ENCODE measurements at regions not wholly inside any gene's neighbourhood (a gene's known extent, or its start where the extent isn't known, plus 50 kb on each side); places are given as distances from the start of the nearest gene placed in this dataset.

- Mint-ChIP-seq H3K9me3 (ENCODE audit: low read depth) (peaks cover 30% of the 10 kb centered on the region), H3K4me1 (ENCODE audit: low read depth) (no peaks in the 10 kb centered on the region), H3K4me3 (ENCODE audit: unreplicated experiment) (no peak overlapping the region), H3K27ac (ENCODE audit: unreplicated experiment) (no peak overlapping the region), H3K36me3 (ENCODE audit: low read depth) (peaks cover 8% of the 10 kb centered on the region), H3K27me3 (ENCODE audit: low read depth) (no peaks in the 10 kb centered on the region)
- no peak for DNase-seq (ENCODE audit: low spot score)
- no peak for TF ChIP-seq CTCF (IDR thresholded peaks at IDR 0.05)
These were observed 110.0 kb upstream of the NAALADL2 start for GRCh38 chr3:174749143-174749542.

GRCh38 chr3:174755833-174756829, 103.0 kb upstream of the NAALADL2 start:
- no peak for DNase-seq (ENCODE audit: low spot score)
- H3K9me3 Mint-ChIP-seq (ENCODE audit: low read depth): peaks cover 6% of the 10 kb centered on the region
- no peak overlapping the region for H3K27ac Mint-ChIP-seq (ENCODE audit: unreplicated experiment)
- H3K4me1 Mint-ChIP-seq (ENCODE audit: low read depth): no peaks in the 10 kb centered on the region
- H3K4me3 Mint-ChIP-seq (ENCODE audit: unreplicated experiment): no peak overlapping the region
- H3K36me3 Mint-ChIP-seq (ENCODE audit: low read depth): peaks cover 1% of the 10 kb centered on the region
- no peak for TF ChIP-seq CTCF (IDR thresholded peaks at IDR 0.05)
- H3K27me3 Mint-ChIP-seq (ENCODE audit: low read depth): no peaks in the 10 kb centered on the region

- Mint-ChIP-seq H3K4me3 (ENCODE audit: unreplicated experiment) (no peak overlapping the region), H3K4me1 (ENCODE audit: low read depth) (no peaks in the 10 kb centered on the region), H3K27me3 (ENCODE audit: low read depth) (no peaks in the 10 kb centered on the region), H3K36me3 (ENCODE audit: low read depth) (peaks cover 1% of the 10 kb centered on the region), H3K27ac (ENCODE audit: unreplicated experiment) (no peak overlapping the region), H3K9me3 (ENCODE audit: low read depth) (peaks cover under 1% of the 10 kb centered on the region)
- DNase-seq (ENCODE audit: low spot score): no peak
- TF ChIP-seq CTCF (IDR thresholded peaks at IDR 0.05): no peak
These were observed 100.2 kb upstream of the NAALADL2 start for GRCh38 chr3:174758943-174759342.

- no peaks in the 10 kb centered on the region for H3K36me3 Mint-ChIP-seq (ENCODE audit: low read depth)
- H3K4me3 Mint-ChIP-seq (ENCODE audit: unreplicated experiment): no peak overlapping the region
- no peaks in the 10 kb centered on the region for H3K9me3 Mint-ChIP-seq (ENCODE audit: low read depth)
- TF ChIP-seq CTCF (IDR thresholded peaks at IDR 0.05): no peak
- DNase-seq (ENCODE audit: low spot score): no peak
- H3K27ac Mint-ChIP-seq (ENCODE audit: unreplicated experiment): no peak overlapping the region
- peaks cover 14% of the 10 kb centered on the region for H3K4me1 Mint-ChIP-seq (ENCODE audit: low read depth)
- no peaks in the 10 kb centered on the region for H3K27me3 Mint-ChIP-seq (ENCODE audit: low read depth)
These were observed 91.7 kb upstream of the NAALADL2 start for GRCh38 chr3:174767406-174767805.

- H3K27me3 Mint-ChIP-seq (ENCODE audit: low read depth): no peaks in the 10 kb centered on the region
- no peak for DNase-seq (ENCODE audit: low spot score)
- H3K4me3 Mint-ChIP-seq (ENCODE audit: unreplicated experiment): no peak overlapping the region
These were observed 91.2 kb upstream of the NAALADL2 start for GRCh38 chr3:174767853-174768382.

More at GRCh38 chr3:174767853-174768382, 91.2 kb upstream of the NAALADL2 start:
- H3K27ac Mint-ChIP-seq (ENCODE audit: unreplicated experiment): peak overlapping the region; percentile 15
- TF ChIP-seq CTCF (IDR thresholded peaks at IDR 0.05): peak; percentile 30
- H3K36me3 Mint-ChIP-seq (ENCODE audit: low read depth): no peaks in the 10 kb centered on the region
- peaks cover 14% of the 10 kb centered on the region for H3K4me1 Mint-ChIP-seq (ENCODE audit: low read depth)
- H3K9me3 Mint-ChIP-seq (ENCODE audit: low read depth): no peaks in the 10 kb centered on the region

Data from chondrocyte (in vitro differentiated cells).